ENCODE measurements at regions not wholly inside any gene's neighbourhood (a gene's known extent, or its start where the extent isn't known, plus 50 kb on each side); places are given as distances from the start of the nearest gene placed in this dataset.

- Mint-ChIP-seq H3K36me3 (ENCODE audit: insufficient read depth) (no peaks in the 10 kb centered on the region), H3K4me3 (no peak overlapping the region), H3K27me3 (ENCODE audit: low read depth) (peaks cover 2% of the 10 kb centered on the region), H3K4me1 (ENCODE audit: low read depth) (no peaks in the 10 kb centered on the region), H3K9me3 (no peaks in the 10 kb centered on the region)
- DNase-seq (no peak), ATAC-seq (no peak)
Observed at GRCh38 chr7:17501441-17502212, 203.2 kb downstream of the AHR start.

- H3K4me3 Mint-ChIP-seq = no peak overlapping the region
- DNase-seq (no peak), ATAC-seq (no peak)
- no peaks in the 10 kb centered on the region for H3K4me1 Mint-ChIP-seq (ENCODE audit: low read depth)
- H3K36me3 Mint-ChIP-seq (ENCODE audit: insufficient read depth) = no peaks in the 10 kb centered on the region
- no peaks in the 10 kb centered on the region for H3K9me3 Mint-ChIP-seq
- peaks cover 2% of the 10 kb centered on the region for H3K27me3 Mint-ChIP-seq (ENCODE audit: low read depth)
Observed at GRCh38 chr7:17502213-17503060, 204.0 kb downstream of the AHR start.

- ATAC-seq (no peak), DNase-seq (no peak)
- peaks cover 6% of the 10 kb centered on the region for H3K27me3 Mint-ChIP-seq (ENCODE audit: low read depth)
- H3K4me1 Mint-ChIP-seq (ENCODE audit: low read depth) = no peaks in the 10 kb centered on the region
- no peak overlapping the region for H3K4me3 Mint-ChIP-seq
- H3K36me3 Mint-ChIP-seq (ENCODE audit: insufficient read depth) = no peaks in the 10 kb centered on the region
- no peaks in the 10 kb centered on the region for H3K9me3 Mint-ChIP-seq
Observed at GRCh38 chr7:17506095-17506494, 207.6 kb downstream of the AHR start.

- Mint-ChIP-seq H3K9me3 (no peaks in the 10 kb centered on the region), H3K4me3 (no peak overlapping the region), H3K4me1 (ENCODE audit: low read depth) (no peaks in the 10 kb centered on the region), H3K27me3 (ENCODE audit: low read depth) (peaks cover 6% of the 10 kb centered on the region), H3K36me3 (ENCODE audit: insufficient read depth) (no peaks in the 10 kb centered on the region)
- DNase-seq (no peak), ATAC-seq (no peak)
Observed at GRCh38 chr7:17506596-17506995, 208.1 kb downstream of the AHR start.

GRCh38 chr7:17507717-17508116 lies 209.3 kb downstream of the AHR start:
- ATAC-seq (no peak), DNase-seq (no peak)
- peaks cover 6% of the 10 kb centered on the region for H3K27me3 Mint-ChIP-seq (ENCODE audit: low read depth)
- no peaks in the 10 kb centered on the region for H3K4me1 Mint-ChIP-seq (ENCODE audit: low read depth)
- no peaks in the 10 kb centered on the region for H3K9me3 Mint-ChIP-seq
- H3K4me3 Mint-ChIP-seq = no peak overlapping the region
- H3K36me3 Mint-ChIP-seq (ENCODE audit: insufficient read depth) = no peaks in the 10 kb centered on the region

GRCh38 chr7:17512181-17512675 lies 213.8 kb downstream of the AHR start:
- no peaks in the 10 kb centered on the region for H3K4me1 Mint-ChIP-seq (ENCODE audit: low read depth)
- H3K36me3 Mint-ChIP-seq (ENCODE audit: insufficient read depth) = no peaks in the 10 kb centered on the region
- DNase-seq = no peak
- no peak overlapping the region for H3K4me3 Mint-ChIP-seq
- no peak for ATAC-seq
- peaks cover 7% of the 10 kb centered on the region for H3K27me3 Mint-ChIP-seq (ENCODE audit: low read depth)
- no peaks in the 10 kb centered on the region for H3K9me3 Mint-ChIP-seq

- Mint-ChIP-seq H3K9me3 (no peaks in the 10 kb centered on the region), H3K27me3 (ENCODE audit: low read depth) (peaks cover 4% of the 10 kb centered on the region), H3K4me1 (ENCODE audit: low read depth) (no peaks in the 10 kb centered on the region), H3K4me3 (no peak overlapping the region), H3K36me3 (ENCODE audit: insufficient read depth) (no peaks in the 10 kb centered on the region)
- DNase-seq = no peak
- ATAC-seq = no peak
Observed at GRCh38 chr7:17516771-17517170, 218.3 kb downstream of the AHR start.

- Mint-ChIP-seq H3K4me1 (ENCODE audit: low read depth) (peaks cover 2% of the 10 kb centered on the region), H3K9me3 (no peaks in the 10 kb centered on the region), H3K36me3 (ENCODE audit: insufficient read depth) (no peaks in the 10 kb centered on the region), H3K27me3 (ENCODE audit: low read depth) (peaks cover 2% of the 10 kb centered on the region), H3K4me3 (no peak overlapping the region)
- DNase-seq = no peak
- no peak for ATAC-seq
Observed at GRCh38 chr7:17520941-17521340, 222.5 kb downstream of the AHR start.

GRCh38 chr7:17521437-17521836 lies 223.0 kb downstream of the AHR start:
- Mint-ChIP-seq H3K36me3 (ENCODE audit: insufficient read depth) (no peaks in the 10 kb centered on the region), H3K4me3 (no peak overlapping the region), H3K4me1 (ENCODE audit: low read depth) (peaks cover 2% of the 10 kb centered on the region), H3K27me3 (ENCODE audit: low read depth) (peaks cover 2% of the 10 kb centered on the region), H3K9me3 (no peaks in the 10 kb centered on the region)
- no peak for DNase-seq
- no peak for ATAC-seq

- ATAC-seq (no peak), DNase-seq (no peak)
- H3K36me3 Mint-ChIP-seq (ENCODE audit: insufficient read depth) = no peaks in the 10 kb centered on the region
- H3K27me3 Mint-ChIP-seq (ENCODE audit: low read depth) = no peaks in the 10 kb centered on the region
- H3K4me1 Mint-ChIP-seq (ENCODE audit: low read depth) = peaks cover 2% of the 10 kb centered on the region
- H3K4me3 Mint-ChIP-seq = no peak overlapping the region
- H3K9me3 Mint-ChIP-seq = no peaks in the 10 kb centered on the region
Observed at GRCh38 chr7:17523813-17524739, 225.6 kb downstream of the AHR start.

GRCh38 chr7:17524746-17525145 lies 226.3 kb downstream of the AHR start:
- peaks cover 2% of the 10 kb centered on the region for H3K4me1 Mint-ChIP-seq (ENCODE audit: low read depth)
- no peak overlapping the region for H3K4me3 Mint-ChIP-seq
- H3K9me3 Mint-ChIP-seq = no peaks in the 10 kb centered on the region
- no peaks in the 10 kb centered on the region for H3K27me3 Mint-ChIP-seq (ENCODE audit: low read depth)
- DNase-seq (no peak), ATAC-seq (no peak)
- H3K36me3 Mint-ChIP-seq (ENCODE audit: insufficient read depth) = no peaks in the 10 kb centered on the region

GRCh38 chr7:17526621-17527020 lies 228.2 kb downstream of the AHR start:
- H3K4me1 Mint-ChIP-seq (ENCODE audit: low read depth) = peaks cover 4% of the 10 kb centered on the region
- no peak for ATAC-seq
- DNase-seq = no peak
- H3K27me3 Mint-ChIP-seq (ENCODE audit: low read depth) = no peaks in the 10 kb centered on the region
- H3K9me3 Mint-ChIP-seq = no peaks in the 10 kb centered on the region
- no peaks in the 10 kb centered on the region for H3K36me3 Mint-ChIP-seq (ENCODE audit: insufficient read depth)
- H3K4me3 Mint-ChIP-seq = no peak overlapping the region

- H3K4me3 Mint-ChIP-seq = no peak overlapping the region
- no peak for ATAC-seq
- peaks cover 6% of the 10 kb centered on the region for H3K27me3 Mint-ChIP-seq (ENCODE audit: low read depth)
- H3K9me3 Mint-ChIP-seq = no peaks in the 10 kb centered on the region
- H3K36me3 Mint-ChIP-seq (ENCODE audit: insufficient read depth) = no peaks in the 10 kb centered on the region
- no peak for DNase-seq
- peaks cover 6% of the 10 kb centered on the region for H3K4me1 Mint-ChIP-seq (ENCODE audit: low read depth)
Observed at GRCh38 chr7:17528636-17529035, 230.2 kb downstream of the AHR start.

GRCh38 chr7:17530244-17530643 lies 231.8 kb downstream of the AHR start:
- Mint-ChIP-seq H3K4me1 (ENCODE audit: low read depth) (peaks cover 4% of the 10 kb centered on the region), H3K36me3 (ENCODE audit: insufficient read depth) (no peaks in the 10 kb centered on the region), H3K27me3 (ENCODE audit: low read depth) (peaks cover 8% of the 10 kb centered on the region), H3K4me3 (no peak overlapping the region), H3K9me3 (no peaks in the 10 kb centered on the region)
- ATAC-seq (no peak), DNase-seq (no peak)

All from activated T-cell treated with anti-CD3 and anti-CD28 coated beads, Interleukin-2, amount 50 U/mL, for 4 hours (primary cell).